ENCODE measurements at regions not wholly inside any gene's neighbourhood (a gene's known extent, or its start where the extent isn't known, plus 50 kb on each side); places are given as distances from the start of the nearest gene placed in this dataset.

GRCh38 chr1:106875622-106876021 is 180.9 kb upstream of the PRMT6 start:
- DNase-seq (ENCODE audit: low read depth) = no peak

GRCh38 chr1:106876384-106876783 is 180.1 kb upstream of the PRMT6 start:
- peak; percentile 0 for DNase-seq (ENCODE audit: low read depth)

- no peak for DNase-seq (ENCODE audit: low read depth)
These were observed 176.9 kb upstream of the PRMT6 start for GRCh38 chr1:106879538-106879937.

GRCh38 chr1:106880226-106880625 is 176.2 kb upstream of the PRMT6 start:
- no peak for DNase-seq (ENCODE audit: low read depth)

GRCh38 chr1:106883208-106883607 is 173.3 kb upstream of the PRMT6 start:
- DNase-seq (ENCODE audit: low read depth) = no peak

GRCh38 chr1:106889059-106889458 is 167.4 kb upstream of the PRMT6 start:
- DNase-seq (ENCODE audit: low read depth) = no peak

GRCh38 chr1:106889583-106889982 is 166.9 kb upstream of the PRMT6 start:
- DNase-seq (ENCODE audit: low read depth) = no peak

- no peak for DNase-seq (ENCODE audit: low read depth)
These were observed 158.5 kb upstream of the PRMT6 start for GRCh38 chr1:106897976-106898375.

GRCh38 chr1:106899644-106900043 is 156.8 kb upstream of the PRMT6 start:
- DNase-seq (ENCODE audit: low read depth) = no peak

GRCh38 chr1:106907795-106908194 is 148.7 kb upstream of the PRMT6 start:
- DNase-seq (ENCODE audit: low read depth) = no peak

GRCh38 chr1:106908689-106909088 is 147.8 kb upstream of the PRMT6 start:
- no peak for DNase-seq (ENCODE audit: low read depth)

GRCh38 chr1:106910798-106911197 is 145.7 kb upstream of the PRMT6 start:
- DNase-seq (ENCODE audit: low read depth) = no peak

GRCh38 chr1:106912131-106912530 is 144.3 kb upstream of the PRMT6 start:
- DNase-seq (ENCODE audit: low read depth) = no peak

- DNase-seq (ENCODE audit: low read depth) = no peak
These were observed 135.3 kb upstream of the PRMT6 start for GRCh38 chr1:106921186-106921585.

GRCh38 chr1:106924360-106924759 is 132.1 kb upstream of the PRMT6 start:
- DNase-seq (ENCODE audit: low read depth) = peak; percentile 53

- DNase-seq (ENCODE audit: low read depth) = no peak
These were observed 130.7 kb upstream of the PRMT6 start for GRCh38 chr1:106925750-106926149.

GRCh38 chr1:106926803-106927582 is 129.5 kb upstream of the PRMT6 start:
- no peak for DNase-seq (ENCODE audit: low read depth)

- DNase-seq (ENCODE audit: low read depth) = peak; percentile 79
These were observed 119.4 kb upstream of the PRMT6 start for GRCh38 chr1:106937104-106937503.

GRCh38 chr1:106944721-106945120 is 111.8 kb upstream of the PRMT6 start:
- no peak for DNase-seq (ENCODE audit: low read depth)

GRCh38 chr1:106952776-106953175 is 103.7 kb upstream of the PRMT6 start:
- DNase-seq (ENCODE audit: low read depth) = peak; percentile 13

- DNase-seq (ENCODE audit: low read depth) = no peak
These were observed 101.7 kb upstream of the PRMT6 start for GRCh38 chr1:106954661-106955229.

GRCh38 chr1:106956721-106957120 is 99.8 kb upstream of the PRMT6 start:
- no peak for DNase-seq (ENCODE audit: low read depth)

- no peak for DNase-seq (ENCODE audit: low read depth)
These were observed 98.7 kb upstream of the PRMT6 start for GRCh38 chr1:106957795-106958194.

- no peak for DNase-seq (ENCODE audit: low read depth)
These were observed 96.1 kb upstream of the PRMT6 start for GRCh38 chr1:106960412-106960811.

All from M059J (cell line).